ENCODE measurements at regions not wholly inside any gene's neighbourhood (a gene's known extent, or its start where the extent isn't known, plus 50 kb on each side); places are given as distances from the start of the nearest gene placed in this dataset.
"Not testable (repeated sequence)": the region's sequence is repeated elsewhere in the genome, so short reads cannot be mapped to it uniquely, and the experiment has no call there.

- no peak for DNase-seq
These were observed 141.8 kb upstream of the ERRFI1 start for GRCh38 chr1:8167936-8168335.

- no peak for DNase-seq
These were observed 140.3 kb upstream of the ERRFI1 start for GRCh38 chr1:8166406-8166805.

- peak; percentile 19 for DNase-seq
These were observed 139.7 kb upstream of the ERRFI1 start for GRCh38 chr1:8165595-8166360.

- no peak for DNase-seq
These were observed 138.6 kb upstream of the ERRFI1 start for GRCh38 chr1:8164670-8165069.

- DNase-seq: no peak
These were observed 136.9 kb upstream of the ERRFI1 start for GRCh38 chr1:8163039-8163438.

GRCh38 chr1:8162168-8162567, 136.1 kb upstream of the ERRFI1 start:
- no peak for DNase-seq

GRCh38 chr1:8161546-8162105, 135.5 kb upstream of the ERRFI1 start:
- DNase-seq: no peak

GRCh38 chr1:8159470-8160024, 133.4 kb upstream of the ERRFI1 start:
- DNase-seq: no peak

- no peak for DNase-seq
These were observed 132.9 kb upstream of the ERRFI1 start for GRCh38 chr1:8158995-8159394.

- DNase-seq: no peak
These were observed 131.7 kb upstream of the ERRFI1 start for GRCh38 chr1:8157765-8158164.

GRCh38 chr1:8155528-8156186, 129.5 kb upstream of the ERRFI1 start:
- no peak for DNase-seq

- no peak for DNase-seq
These were observed 128.5 kb upstream of the ERRFI1 start for GRCh38 chr1:8154621-8155052.

GRCh38 chr1:8153961-8154360, 127.9 kb upstream of the ERRFI1 start:
- DNase-seq: no peak

- peak; percentile 30 for DNase-seq
These were observed 126.9 kb upstream of the ERRFI1 start for GRCh38 chr1:8152731-8153702.

- no peak for DNase-seq
These were observed 125.5 kb upstream of the ERRFI1 start for GRCh38 chr1:8151647-8152046.

GRCh38 chr1:8149756-8150155, 123.6 kb upstream of the ERRFI1 start:
- not testable (repeated sequence) for DNase-seq

GRCh38 chr1:8147956-8148355, 121.8 kb upstream of the ERRFI1 start:
- no peak for DNase-seq

- no peak for DNase-seq
These were observed 120.2 kb upstream of the ERRFI1 start for GRCh38 chr1:8146257-8146855.

GRCh38 chr1:8145545-8146202, 119.6 kb upstream of the ERRFI1 start:
- no peak for DNase-seq

- no peak for DNase-seq
These were observed 118.2 kb upstream of the ERRFI1 start for GRCh38 chr1:8144323-8144722.

GRCh38 chr1:8142955-8143629, 117.0 kb upstream of the ERRFI1 start:
- DNase-seq: no peak
